ENCODE measurements at regions not wholly inside any gene's neighbourhood (a gene's known extent, or its start where the extent isn't known, plus 50 kb on each side); places are given as distances from the start of the nearest gene placed in this dataset.

- no peaks in the 10 kb centered on the region for H3K4me1 ChIP-seq (ENCODE audit: low read length)
- H2AFZ ChIP-seq (ENCODE audit: low read length), result no peak overlapping the region
Measured at GRCh38 chr4:66062921-66063320, 392.6 kb upstream of the EPHA5 start.

GRCh38 chr4:66062044-66062443 is 391.8 kb upstream of the EPHA5 start:
- TF ChIP-seq CTCF (IDR thresholded peaks at IDR 0.05; ENCODE audit: low read length) (no peak), EZH2 (optimal IDR thresholded peaks at IDR 0.05; ENCODE audit: low read depth, low read length) (no peak), EZH2phosphoT487 (IDR thresholded peaks at IDR 0.05; ENCODE audit: low read length) (no peak)
- no peak overlapping the region for H2AFZ ChIP-seq (ENCODE audit: low read length)
- no peaks in the 10 kb centered on the region for H3F3A ChIP-seq (ENCODE audit: insufficient read depth, low read length)
- H3K79me2 ChIP-seq (ENCODE audit: low read length), result no peaks in the 10 kb centered on the region
- no peaks in the 10 kb centered on the region for H3K36me3 ChIP-seq (replicated peaks; ENCODE audit: insufficient read depth, low read length)
- DNase-seq, result no peak
- H3K9me2 ChIP-seq (replicated peaks; ENCODE audit: insufficient read depth, low read length), result no peaks in the 10 kb centered on the region
- H3K4me2 ChIP-seq (ENCODE audit: low read depth, low read length), result no peak overlapping the region
- no peaks in the 10 kb centered on the region for H3K4me1 ChIP-seq (ENCODE audit: low read length)
- no peaks in the 10 kb centered on the region for H4K20me1 ChIP-seq (ENCODE audit: insufficient read depth, low read length)
- H3K9me3 ChIP-seq (replicated peaks; ENCODE audit: insufficient read depth, low read length), result no peaks in the 10 kb centered on the region
- no peak overlapping the region for H3K9ac ChIP-seq (ENCODE audit: low read length)
- no peaks in the 10 kb centered on the region for H3K27me3 ChIP-seq (replicated peaks; ENCODE audit: insufficient read depth, low read length)
- H3K4me3 ChIP-seq (ENCODE audit: low read length), result no peak overlapping the region
- no peak overlapping the region for H3K27ac ChIP-seq (ENCODE audit: low read length)

More at GRCh38 chr4:66062921-66063320, 392.6 kb upstream of the EPHA5 start:
- Histone ChIP-seq H4K20me1 (ENCODE audit: insufficient read depth, low read length) (no peaks in the 10 kb centered on the region), H3K9ac (ENCODE audit: low read length) (no peak overlapping the region), H3K4me2 (ENCODE audit: low read depth, low read length) (no peak overlapping the region), H3F3A (ENCODE audit: insufficient read depth, low read length) (no peaks in the 10 kb centered on the region), H3K36me3 (replicated peaks; ENCODE audit: insufficient read depth, low read length) (no peaks in the 10 kb centered on the region), H3K4me3 (ENCODE audit: low read length) (no peak overlapping the region), H3K79me2 (ENCODE audit: low read length) (no peaks in the 10 kb centered on the region), H3K9me2 (replicated peaks; ENCODE audit: insufficient read depth, low read length) (no peaks in the 10 kb centered on the region), H3K9me3 (replicated peaks; ENCODE audit: insufficient read depth, low read length) (no peaks in the 10 kb centered on the region), H3K27me3 (replicated peaks; ENCODE audit: insufficient read depth, low read length) (no peaks in the 10 kb centered on the region), H3K27ac (ENCODE audit: low read length) (no peak overlapping the region)
- TF ChIP-seq EZH2phosphoT487 (IDR thresholded peaks at IDR 0.05; ENCODE audit: low read length) (no peak), EZH2 (optimal IDR thresholded peaks at IDR 0.05; ENCODE audit: low read depth, low read length) (no peak), CTCF (IDR thresholded peaks at IDR 0.05; ENCODE audit: low read length) (no peak)
- DNase-seq, result no peak

DNA sequence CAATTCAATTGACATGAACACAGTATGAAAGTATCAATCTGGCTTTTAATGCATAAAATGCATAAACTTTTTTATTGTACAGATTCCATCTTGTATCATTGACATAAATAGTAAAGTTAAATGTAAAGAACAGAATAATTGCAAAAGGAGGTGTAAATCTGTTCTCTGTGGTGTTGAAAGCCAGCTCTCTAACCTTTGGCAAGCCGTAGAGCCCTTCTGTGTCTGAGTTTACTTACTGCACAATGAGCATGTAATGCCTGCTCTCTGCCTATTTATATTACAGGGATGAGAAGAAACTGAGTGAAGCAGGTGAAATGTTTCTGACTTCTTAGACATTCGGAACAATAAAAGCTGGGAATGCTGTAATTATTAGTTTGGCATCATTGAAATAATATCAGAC is 389.3 kb upstream of the EPHA5 start:
- Histone ChIP-seq H3K36me3 (replicated peaks; ENCODE audit: insufficient read depth, low read length) (no peaks in the 10 kb centered on the region), H3F3A (ENCODE audit: insufficient read depth, low read length) (no peaks in the 10 kb centered on the region), H3K27me3 (replicated peaks; ENCODE audit: insufficient read depth, low read length) (no peaks in the 10 kb centered on the region), H3K4me1 (ENCODE audit: low read length) (no peaks in the 10 kb centered on the region), H3K9me2 (replicated peaks; ENCODE audit: insufficient read depth, low read length) (no peaks in the 10 kb centered on the region), H3K27ac (ENCODE audit: low read length) (no peak overlapping the region), H3K4me3 (ENCODE audit: low read length) (no peak overlapping the region), H3K4me2 (ENCODE audit: low read depth, low read length) (no peak overlapping the region), H3K9me3 (replicated peaks; ENCODE audit: insufficient read depth, low read length) (no peaks in the 10 kb centered on the region), H4K20me1 (ENCODE audit: insufficient read depth, low read length) (no peaks in the 10 kb centered on the region), H2AFZ (ENCODE audit: low read length) (no peak overlapping the region), H3K9ac (ENCODE audit: low read length) (no peak overlapping the region), H3K79me2 (ENCODE audit: low read length) (no peaks in the 10 kb centered on the region)
- TF ChIP-seq EZH2 (optimal IDR thresholded peaks at IDR 0.05; ENCODE audit: low read depth, low read length), result no peak
- no peak for TF ChIP-seq CTCF (IDR thresholded peaks at IDR 0.05; ENCODE audit: low read length)
- TF ChIP-seq EZH2phosphoT487 (IDR thresholded peaks at IDR 0.05; ENCODE audit: low read length), result no peak
- DNase-seq, result no peak

Measured in MM.1S (cell line).